H1 (cell line): ENCODE measurements at regions not wholly inside any gene's neighbourhood (a gene's known extent, or its start where the extent isn't known, plus 50 kb on each side); places are given as distances from the start of the nearest gene placed in this dataset.

Experiments
- CTCF ChIA-PET: fragments of 300-600 bp; sonication (Branson Sonifier 250); formaldehyde crosslinking; loops from one replicate; lab custom pipeline; 2021; ENCODE audit not compliant: partially characterized antibody; lab: Charles Lee
- POLR2A ChIA-PET: fragments of 300-600 bp; sonication (Branson Sonifier 250); formaldehyde crosslinking; loops from one replicate; lab custom pipeline; 2021; ENCODE audit warnings: inconsistent platforms; ENCODE audit not compliant: partially characterized antibody; lab: Charles Lee
- DNase-seq, 2 experiments: peaks; one replicate each; pipeline versions ENCODE4 v3.0.0 to v3.0.0-alpha.2; 2010 to 2022; ENCODE audit warnings: low spot score in 2 of 2, low read depth in 1 of 2, mixed read lengths in 1 of 2
- FAIRE-seq: peaks from 2 replicates; lab custom pipeline; 2011; peaks lifted over from hg19 to GRCh38; lab: Jason Lieb, UNC
- H2AFZ ChIP-seq: 2 replicates; pipeline ENCODE4 v1.8.1; 2012; ENCODE audit warnings: low read length, inconsistent platforms
- H2AK5ac ChIP-seq: 2 replicates; pipeline ENCODE4 v1.6.1; 2013; ENCODE audit warnings: low read depth, low read length
- H2BK120ac ChIP-seq: replicated peaks from 2 replicates; pipeline ENCODE3; 2013; ENCODE audit warnings: low read depth, low read length, inconsistent platforms
- H2BK12ac ChIP-seq: 2 replicates; pipeline ENCODE4 v1.6.1; 2013; ENCODE audit warnings: low read depth, low read length
- H2BK15ac ChIP-seq: 2 replicates; pipeline ENCODE4 v1.6.1; 2013; ENCODE audit warnings: low read length
- H2BK20ac ChIP-seq: 2 replicates; pipeline ENCODE4 v1.6.1; 2013; ENCODE audit warnings: low read length
- H2BK5ac ChIP-seq: 2 replicates; pipeline ENCODE4 v1.6.1; 2013; ENCODE audit warnings: low read depth, low read length
- H3K14ac ChIP-seq: 2 replicates; pipeline ENCODE4 v1.6.1; 2013; ENCODE audit warnings: inconsistent platforms; ENCODE audit not compliant: insufficient read length
- H3K18ac ChIP-seq: 2 replicates; pipeline ENCODE4 v1.6.1; 2013; ENCODE audit warnings: low read length; ENCODE audit errors: extremely low read depth
- H3K23ac ChIP-seq: 2 replicates; pipeline ENCODE4 v1.6.1; 2013; ENCODE audit warnings: inconsistent platforms; ENCODE audit not compliant: insufficient read length
- H3K23me2 ChIP-seq: 2 replicates; pipeline ENCODE4 v1.6.1; 2013; ENCODE audit warnings: low read depth, low read length
- H3K27ac ChIP-seq: 2 replicates; pipeline ENCODE4 v1.6.1; 2011; ENCODE audit warnings: low read depth, low read length, inconsistent platforms
- H3K27me3 ChIP-seq, 4 experiments: replicated peaks in 1 of 4; 1 replicate in 1 of 4; 2 replicates in 3 of 4; pipeline versions ENCODE4 v1.6.1 to v1.8.1; 2011 to 2013; ENCODE audit warnings: low read length in 3 of 4, mild to moderate bottlenecking in 3 of 4, inconsistent platforms in 2 of 4, mixed read lengths in 2 of 4, moderate library complexity in 1 of 4; ENCODE audit not compliant: control insufficient read depth in 3 of 4, insufficient read depth in 3 of 4; ENCODE audit errors: extremely low read depth in 1 of 4
- H3K36me3 ChIP-seq, 4 experiments: 2 replicates each; pipeline versions ENCODE4 v1.6.1 to v1.8.1; 2011 to 2013; ENCODE audit warnings: mild to moderate bottlenecking in 4 of 4, low read length in 3 of 4, moderate library complexity in 2 of 4, control low read depth in 1 of 4, inconsistent platforms in 1 of 4; ENCODE audit not compliant: insufficient read depth in 4 of 4, control insufficient read depth in 2 of 4
- H3K4ac ChIP-seq: replicated peaks from 2 replicates; pipeline ENCODE3; 2013; ENCODE audit warnings: low read length, low read depth, mixed read lengths, inconsistent platforms; ENCODE audit not compliant: insufficient read length
- H3K4me1 ChIP-seq, 4 experiments: replicated peaks in 1 of 4; 1 replicate in 1 of 4; 2 replicates in 3 of 4; pipeline versions ENCODE4 v1.6.1 to v1.8.1; 2011 to 2013; ENCODE audit warnings: low read length in 3 of 4, inconsistent platforms in 2 of 4, mixed read lengths in 1 of 4; ENCODE audit not compliant: insufficient read depth in 4 of 4, control insufficient read depth in 3 of 4
- H3K4me2 ChIP-seq, 2 experiments: 2 replicates each; pipeline versions ENCODE4 v1.6.1 to v1.8.1; 2011 to 2013; ENCODE audit warnings: low read depth in 2 of 2, low read length in 2 of 2, control low read depth in 1 of 2, inconsistent platforms in 1 of 2, mild to moderate bottlenecking in 1 of 2; ENCODE audit not compliant: insufficient read depth in 1 of 2
- H3K4me3 ChIP-seq, 4 experiments: fragments of 200-600, 300-600 bp in 1 of 4; sonication (generic), shearing (Covaris generic), sonication (Bioruptor Twin) in 1 of 4; 2 replicates each; pipeline versions ENCODE4 v1.5.1 to v1.8.1; 2011 to 2016; ENCODE audit warnings: low read length in 4 of 4, low read depth in 3 of 4, control low read depth in 2 of 4, inconsistent platforms in 2 of 4, mild to moderate bottlenecking in 2 of 4, mixed read lengths in 1 of 4, moderate library complexity in 1 of 4; ENCODE audit not compliant: insufficient read depth in 2 of 4; ENCODE audit errors: extremely low read depth in 1 of 4
- H3K56ac ChIP-seq: replicated peaks from 2 replicates; pipeline ENCODE3; 2013; ENCODE audit warnings: low read depth, mild to moderate bottlenecking, mixed read lengths, low read length, inconsistent platforms; ENCODE audit not compliant: insufficient read length
- H3K79me1 ChIP-seq: 2 replicates; pipeline ENCODE4 v1.6.1; 2013; ENCODE audit warnings: low read depth, low read length, control low read depth
- H3K79me2 ChIP-seq, 2 experiments: 2 replicates each; pipeline versions ENCODE4 v1.6.1 to v1.8.1; 2012 to 2013; ENCODE audit warnings: low read length in 2 of 2, mild to moderate bottlenecking in 2 of 2, inconsistent platforms in 1 of 2; ENCODE audit not compliant: insufficient read depth in 2 of 2, control insufficient read depth in 1 of 2
- H3K9ac ChIP-seq, 4 experiments: replicated peaks in 1 of 4; 1 replicate in 1 of 4; 2 replicates in 3 of 4; pipeline versions ENCODE4 v1.6.1 to v1.8.1; 2011 to 2013; ENCODE audit warnings: low read depth in 3 of 4, low read length in 3 of 4, control low read depth in 2 of 4, mild to moderate bottlenecking in 2 of 4, moderate library complexity in 2 of 4, inconsistent platforms in 1 of 4; ENCODE audit errors: extremely low read depth in 1 of 4
- H3K9me3 ChIP-seq, 2 experiments: 2 replicates each; pipeline versions ENCODE4 v1.6.1 to v1.8.1; 2012 to 2013; ENCODE audit warnings: mild to moderate bottlenecking in 2 of 2, moderate library complexity in 2 of 2, control low read depth in 1 of 2, inconsistent platforms in 1 of 2, low read depth in 1 of 2, low read length in 1 of 2, mixed read lengths in 1 of 2; ENCODE audit not compliant: insufficient read depth in 2 of 2
- H4K20me1 ChIP-seq, 2 experiments: replicated peaks in 1 of 2; 2 replicates each; pipeline versions ENCODE3 to v1.8.1; 2011 to 2013; ENCODE audit warnings: inconsistent platforms in 2 of 2, low read length in 2 of 2, mild to moderate bottlenecking in 1 of 2; ENCODE audit not compliant: insufficient read depth in 2 of 2, control insufficient read depth in 1 of 2
- H4K5ac ChIP-seq: 2 replicates; pipeline ENCODE4 v1.6.1; 2013; ENCODE audit warnings: low read length, low read depth, mixed read lengths, inconsistent platforms; ENCODE audit not compliant: insufficient read length
- H4K8ac ChIP-seq: 2 replicates; pipeline ENCODE4 v1.8.0; 2013; ENCODE audit warnings: mild to moderate bottlenecking, moderate library complexity, low read length, inconsistent platforms; ENCODE audit not compliant: insufficient read depth; ENCODE audit errors: extremely low read depth
- H4K91ac ChIP-seq: replicated peaks from 2 replicates; pipeline ENCODE3; 2013; ENCODE audit warnings: low read length, mixed read lengths, inconsistent platforms; ENCODE audit not compliant: insufficient read length
- BACH1 ChIP-seq: IDR thresholded peaks from 2 replicates; pipeline ENCODE4 v1.6.1; 2012; ENCODE audit warnings: low read length, improper control_type of control experiment
- CHD2 ChIP-seq: IDR thresholded peaks from 2 replicates; pipeline ENCODE4 v1.6.1; 2012; ENCODE audit warnings: low read length, improper control_type of control experiment
- RFX5 ChIP-seq: IDR thresholded peaks from 2 replicates; pipeline ENCODE4 v1.6.1; 2011; ENCODE audit warnings: low read depth, low read length, improper control_type of control experiment, borderline replicate concordance
- SAP30 ChIP-seq: fragments of 300-600 bp; sonication (generic); IDR thresholded peaks from 2 replicates; pipeline ENCODE4 v1.7.1; 2012; ENCODE audit warnings: low read length, moderate library complexity, mild to moderate bottlenecking, inconsistent platforms; ENCODE audit not compliant: insufficient read depth, insufficient replicate concordance
- WGBS, 2 experiments: shearing (Covaris generic) in 1 of 2; methylation state at CpG; one replicate each; pipeline versions ENCODE4 v1.1.6 to v1.1.7; 2013 to 2015; ENCODE audit warnings: low lambda C conversion rate in 2 of 2, mixed read lengths in 2 of 2, inconsistent platforms in 1 of 2, low coverage in 1 of 2, missing lambda C conversion rate in 1 of 2; ENCODE audit not compliant: insufficient replicate concordance in 2 of 2, insufficient coverage in 1 of 2, insufficient read length in 1 of 2; ENCODE audit errors: extremely low coverage in 1 of 2, missing lambda C conversion rate in 1 of 2; 5-methylcytosine and 5-hydroxymethylcytosine counted together

GRCh38 chr13:108037348-108037747 is 178.0 kb downstream of the LIG4 start:
- WGBS, 2 experiments: 82% methylated on average over 1 of the region's 1 CpG; no CpG with 5 or more reads in 1 of the 2 experiments
- H2BK15ac ChIP-seq: no peak overlapping the region
- no peak overlapping the region for H2AFZ ChIP-seq
- no peak overlapping the region for H2BK20ac ChIP-seq
- no peak overlapping the region for H2AK5ac ChIP-seq
- H4K20me1 ChIP-seq: no peaks in the 10 kb centered on the region
- no peak overlapping the region for H4K91ac ChIP-seq
- H3K23ac ChIP-seq: no peak overlapping the region
- H3K79me2 ChIP-seq: no peaks in the 10 kb centered on the region
- no peak overlapping the region for H3K4me2 ChIP-seq
- H3K36me3 ChIP-seq: no peaks in the 10 kb centered on the region
- no peak overlapping the region for H2BK120ac ChIP-seq
- no peak overlapping the region for H3K18ac ChIP-seq
- no peak overlapping the region for H3K27ac ChIP-seq
- H3K56ac ChIP-seq: no peak overlapping the region
- no peak overlapping the region for H2BK5ac ChIP-seq
- TF ChIP-seq CHD2 (no peak), RFX5 (no peak), BACH1 (no peak), SAP30 (no peak)
- ChIA-PET POLR2A (no interaction called here), CTCF (interaction anchor here (0.6 to 1.8 kb wide), 3 partner anchors 49 to 119 kb away, joined by 3 to 4 read pairs (median 4); no protein-coding TSS in a partner anchor)
- H4K5ac ChIP-seq: no peak overlapping the region
- H3K14ac ChIP-seq: no peak overlapping the region
- no peak overlapping the region for H2BK12ac ChIP-seq
- no peaks in the 10 kb centered on the region for H3K79me1 ChIP-seq
- DNase-seq (no peak), FAIRE-seq (no peak)
- H3K27me3 ChIP-seq: no peaks in the 10 kb centered on the region
- peaks cover 0 to 4% (median 0%) of the 10 kb centered on the region in 4 experiments; a peak in 1 of 7 replicates for H3K4me1 ChIP-seq
- no peak overlapping the region for H3K4ac ChIP-seq
- no peak overlapping the region for H3K9ac ChIP-seq
- H3K4me3 ChIP-seq: no peak overlapping the region
- H4K8ac ChIP-seq: no peak overlapping the region
- no peaks in the 10 kb centered on the region for H3K9me3 ChIP-seq
- H3K23me2 ChIP-seq: no peaks in the 10 kb centered on the region
